ENCODE measurements at regions not wholly inside any gene's neighbourhood (a gene's known extent, or its start where the extent isn't known, plus 50 kb on each side); places are given as distances from the start of the nearest gene placed in this dataset.

DNA sequence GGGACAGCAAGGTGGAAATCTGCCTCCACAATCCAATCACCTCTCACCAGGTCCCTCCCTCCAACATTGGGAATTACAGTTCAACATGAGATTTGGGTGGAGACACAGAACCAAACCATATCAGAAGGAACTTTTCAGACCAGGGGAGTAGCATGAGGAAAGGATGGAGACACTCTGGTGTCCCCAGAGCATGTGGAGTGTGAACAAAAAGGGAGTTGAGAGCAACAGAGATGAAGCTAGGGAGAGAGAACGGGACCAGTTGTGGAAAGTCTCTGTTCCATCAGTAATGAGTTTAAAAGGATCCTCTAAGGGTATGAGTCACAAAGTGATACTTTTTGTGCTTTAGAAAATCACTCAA is 382.0 kb downstream of the SFMBT2 start (continued):
- TF ChIP-seq, protein P1, sequence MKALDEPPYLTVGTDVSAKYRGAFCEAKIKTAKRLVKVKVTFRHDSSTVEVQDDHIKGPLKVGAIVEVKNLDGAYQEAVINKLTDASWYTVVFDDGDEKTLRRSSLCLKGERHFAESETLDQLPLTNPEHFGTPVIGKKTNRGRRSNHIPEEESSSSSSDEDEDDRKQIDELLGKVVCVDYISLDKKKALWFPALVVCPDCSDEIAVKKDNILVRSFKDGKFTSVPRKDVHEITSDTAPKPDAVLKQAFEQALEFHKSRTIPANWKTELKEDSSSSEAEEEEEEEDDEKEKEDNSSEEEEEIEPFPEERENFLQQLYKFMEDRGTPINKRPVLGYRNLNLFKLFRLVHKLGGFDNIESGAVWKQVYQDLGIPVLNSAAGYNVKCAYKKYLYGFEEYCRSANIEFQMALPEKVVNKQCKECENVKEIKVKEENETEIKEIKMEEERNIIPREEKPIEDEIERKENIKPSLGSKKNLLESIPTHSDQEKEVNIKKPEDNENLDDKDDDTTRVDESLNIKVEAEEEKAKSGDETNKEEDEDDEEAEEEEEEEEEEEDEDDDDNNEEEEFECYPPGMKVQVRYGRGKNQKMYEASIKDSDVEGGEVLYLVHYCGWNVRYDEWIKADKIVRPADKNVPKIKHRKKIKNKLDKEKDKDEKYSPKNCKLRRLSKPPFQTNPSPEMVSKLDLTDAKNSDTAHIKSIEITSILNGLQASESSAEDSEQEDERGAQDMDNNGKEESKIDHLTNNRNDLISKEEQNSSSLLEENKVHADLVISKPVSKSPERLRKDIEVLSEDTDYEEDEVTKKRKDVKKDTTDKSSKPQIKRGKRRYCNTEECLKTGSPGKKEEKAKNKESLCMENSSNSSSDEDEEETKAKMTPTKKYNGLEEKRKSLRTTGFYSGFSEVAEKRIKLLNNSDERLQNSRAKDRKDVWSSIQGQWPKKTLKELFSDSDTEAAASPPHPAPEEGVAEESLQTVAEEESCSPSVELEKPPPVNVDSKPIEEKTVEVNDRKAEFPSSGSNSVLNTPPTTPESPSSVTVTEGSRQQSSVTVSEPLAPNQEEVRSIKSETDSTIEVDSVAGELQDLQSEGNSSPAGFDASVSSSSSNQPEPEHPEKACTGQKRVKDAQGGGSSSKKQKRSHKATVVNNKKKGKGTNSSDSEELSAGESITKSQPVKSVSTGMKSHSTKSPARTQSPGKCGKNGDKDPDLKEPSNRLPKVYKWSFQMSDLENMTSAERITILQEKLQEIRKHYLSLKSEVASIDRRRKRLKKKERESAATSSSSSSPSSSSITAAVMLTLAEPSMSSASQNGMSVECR (CRISPR knock-in tag; IDR thresholded peaks at IDR 0.05), result no peak; the same call in 1 of the 2 replicates
- TF ChIP-seq, protein P2, sequence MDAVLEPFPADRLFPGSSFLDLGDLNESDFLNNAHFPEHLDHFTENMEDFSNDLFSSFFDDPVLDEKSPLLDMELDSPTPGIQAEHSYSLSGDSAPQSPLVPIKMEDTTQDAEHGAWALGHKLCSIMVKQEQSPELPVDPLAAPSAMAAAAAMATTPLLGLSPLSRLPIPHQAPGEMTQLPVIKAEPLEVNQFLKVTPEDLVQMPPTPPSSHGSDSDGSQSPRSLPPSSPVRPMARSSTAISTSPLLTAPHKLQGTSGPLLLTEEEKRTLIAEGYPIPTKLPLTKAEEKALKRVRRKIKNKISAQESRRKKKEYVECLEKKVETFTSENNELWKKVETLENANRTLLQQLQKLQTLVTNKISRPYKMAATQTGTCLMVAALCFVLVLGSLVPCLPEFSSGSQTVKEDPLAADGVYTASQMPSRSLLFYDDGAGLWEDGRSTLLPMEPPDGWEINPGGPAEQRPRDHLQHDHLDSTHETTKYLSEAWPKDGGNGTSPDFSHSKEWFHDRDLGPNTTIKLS (IDR thresholded peaks at IDR 0.05; ENCODE audit: borderline replicate concordance, low read depth), result no peak
- TF ChIP-seq ARNT (IDR thresholded peaks at IDR 0.05), result no peak
